Right lobe of liver (tissue), 4 donors: ENCODE measurements at regions not wholly inside any gene's neighbourhood (a gene's known extent, or its start where the extent isn't known, plus 50 kb on each side); places are given as distances from the start of the nearest gene placed in this dataset.

ENCODE experiments used
- POLR2A ChIP-seq: fragments of 450-650 bp; IDR thresholded peaks from one replicate; pipeline ENCODE4 v1.6.1; 2017; ENCODE audit warnings: antibody characterized with exemption, mild to moderate bottlenecking
- TF ChIP-seq, protein P1 (sequence below), 4 donors: fragments of 200-600 bp in 3 of 4; fragments of 450-650 bp in 1 of 4; IDR thresholded peaks; one replicate each; pipeline versions ENCODE4 v1.5.1 to v1.8.0; 2016 to 2022; ENCODE audit warnings: antibody characterized with exemption in 4 of 4, mild to moderate bottlenecking in 2 of 4
- donor health status: DM: no; HTN: no; CAD: no.
- donor health status: DM: no; HTN: no; CAD: no.
- donor health status: DM: no; HTN: yes; CAD: no.

DNA sequence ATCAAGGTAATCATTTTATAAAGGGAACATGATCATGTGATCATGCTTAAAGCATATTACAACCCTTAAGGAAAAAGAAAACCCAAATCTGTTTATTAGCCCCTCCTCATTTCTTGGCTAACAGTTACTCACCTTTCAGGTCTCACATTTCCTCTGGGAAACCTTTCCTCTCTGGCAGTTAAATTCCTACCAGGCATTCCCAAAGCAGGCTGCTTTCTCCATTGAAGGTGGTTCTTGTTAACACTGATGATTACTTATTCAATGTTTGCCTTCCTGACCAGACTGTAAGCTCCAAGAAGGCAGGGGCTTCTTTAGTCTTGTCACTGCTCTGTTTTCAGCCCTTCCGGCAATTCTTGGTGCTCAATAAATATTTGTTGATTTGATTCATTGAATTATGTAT is 59.9 kb downstream of the PLK2 start:
- TF ChIP-seq POLR2A = no peak
- TF ChIP-seq, protein P1, sequence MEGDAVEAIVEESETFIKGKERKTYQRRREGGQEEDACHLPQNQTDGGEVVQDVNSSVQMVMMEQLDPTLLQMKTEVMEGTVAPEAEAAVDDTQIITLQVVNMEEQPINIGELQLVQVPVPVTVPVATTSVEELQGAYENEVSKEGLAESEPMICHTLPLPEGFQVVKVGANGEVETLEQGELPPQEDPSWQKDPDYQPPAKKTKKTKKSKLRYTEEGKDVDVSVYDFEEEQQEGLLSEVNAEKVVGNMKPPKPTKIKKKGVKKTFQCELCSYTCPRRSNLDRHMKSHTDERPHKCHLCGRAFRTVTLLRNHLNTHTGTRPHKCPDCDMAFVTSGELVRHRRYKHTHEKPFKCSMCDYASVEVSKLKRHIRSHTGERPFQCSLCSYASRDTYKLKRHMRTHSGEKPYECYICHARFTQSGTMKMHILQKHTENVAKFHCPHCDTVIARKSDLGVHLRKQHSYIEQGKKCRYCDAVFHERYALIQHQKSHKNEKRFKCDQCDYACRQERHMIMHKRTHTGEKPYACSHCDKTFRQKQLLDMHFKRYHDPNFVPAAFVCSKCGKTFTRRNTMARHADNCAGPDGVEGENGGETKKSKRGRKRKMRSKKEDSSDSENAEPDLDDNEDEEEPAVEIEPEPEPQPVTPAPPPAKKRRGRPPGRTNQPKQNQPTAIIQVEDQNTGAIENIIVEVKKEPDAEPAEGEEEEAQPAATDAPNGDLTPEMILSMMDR (IDR thresholded peaks at IDR 0.05) = no peak
